OCI-LY7 (cell line): ENCODE measurements at regions not wholly inside any gene's neighbourhood (a gene's known extent, or its start where the extent isn't known, plus 50 kb on each side); places are given as distances from the start of the nearest gene placed in this dataset.

ENCODE experiments used
- CTCF ChIP-seq: fragments of 200-600 bp; sonication (generic); conservative IDR thresholded peaks from 2 replicates; pipeline ENCODE4 v1.5.1; 2014; ENCODE audit warnings: mild to moderate bottlenecking, antibody characterized with exemption, low read length, moderate library complexity, mixed read lengths
- EZH2phosphoT487 ChIP-seq: fragments of 200-600 bp; sonication (generic); IDR thresholded peaks from 2 replicates; pipeline ENCODE4 v1.6.1; 2018; ENCODE audit warnings: low read depth, borderline replicate concordance, mild to moderate bottlenecking, mixed run types, antibody characterized with exemption, low read length, moderate library complexity, mixed read lengths

GRCh38 chr18:27847412-27847811 is 329.5 kb downstream of the CDH2 start:
- TF ChIP-seq CTCF = no peak
- no peak for TF ChIP-seq EZH2phosphoT487
